HG02759 (cell line): ENCODE measurements at regions not wholly inside any gene's neighbourhood (a gene's known extent, or its start where the extent isn't known, plus 50 kb on each side); places are given as distances from the start of the nearest gene placed in this dataset.
"Not testable (repeated sequence)": the region's sequence is repeated elsewhere in the genome, so short reads cannot be mapped to it uniquely, and the experiment has no call there.

Experiments
- ATAC-seq: cut with Tn5 transposase; IDR thresholded peaks from one replicate; pipeline ENCODE4 v1.9.1; 2021; ENCODE audit warnings: mild to moderate bottlenecking, moderate library complexity; ENCODE audit not compliant: unreplicated experiment

DNA sequence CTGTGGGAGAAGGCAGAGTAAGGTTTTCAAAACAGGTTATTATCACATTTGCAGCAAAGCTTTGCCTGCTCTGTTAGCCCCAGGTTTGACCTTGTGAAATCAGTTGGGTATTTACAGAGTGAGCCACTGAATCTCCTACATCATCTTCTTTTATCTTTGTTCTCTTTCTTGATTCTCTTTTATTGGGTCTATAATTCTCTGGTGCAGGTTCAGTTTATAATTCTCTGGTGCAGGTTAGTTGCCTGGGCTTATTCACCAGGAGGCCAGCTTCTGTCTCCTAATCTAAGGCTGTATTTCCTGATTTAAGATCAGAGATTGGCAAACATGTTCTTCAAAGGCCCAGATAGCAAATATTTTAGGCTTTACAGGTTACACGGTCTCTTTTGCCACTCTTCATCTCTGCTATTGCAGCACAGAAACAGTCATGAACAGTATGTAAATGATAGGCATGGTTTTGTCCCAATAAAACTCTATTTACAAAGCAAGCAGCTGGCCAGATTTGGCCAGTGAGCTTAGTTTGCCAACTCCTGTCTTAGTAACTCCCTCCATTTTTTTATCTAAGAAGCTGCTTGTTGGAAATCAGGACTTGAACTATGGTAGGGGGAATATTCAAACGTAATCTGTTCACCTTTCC, 205.0 kb upstream of the RIMS1 start:
- ATAC-seq, result no peak

GRCh38 chr6:71686021-71686677, 200.2 kb upstream of the RIMS1 start:
- not testable (repeated sequence) for ATAC-seq

- no peak for ATAC-seq
Observed at GRCh38 chr6:71698702-71699101, 187.6 kb upstream of the RIMS1 start.

DNA sequence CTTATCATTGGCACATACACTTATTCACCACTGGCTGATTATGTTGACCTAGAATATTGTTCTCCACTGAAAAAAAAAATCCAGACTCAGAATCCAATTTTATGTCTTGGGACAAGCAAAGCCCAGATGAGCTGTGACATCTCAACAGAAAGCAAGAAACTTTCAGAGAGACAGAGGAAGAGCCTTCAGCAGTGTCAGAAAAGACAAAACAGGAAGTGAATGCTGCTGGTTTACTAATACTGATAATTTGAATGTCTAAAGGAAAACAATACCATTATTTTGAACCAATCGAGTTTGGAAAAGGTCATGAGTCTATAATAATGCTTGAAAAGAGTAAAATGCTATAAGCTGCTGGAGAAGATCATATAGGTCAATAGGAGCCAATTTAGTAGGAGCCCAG, 179.8 kb upstream of the RIMS1 start:
- no peak for ATAC-seq

GRCh38 chr6:71707059-71707458, 179.3 kb upstream of the RIMS1 start:
- no peak for ATAC-seq

- ATAC-seq, result no peak
Observed at GRCh38 chr6:71720705-71721104, 165.6 kb upstream of the RIMS1 start.

- ATAC-seq, result no peak
Observed at GRCh38 chr6:71721642-71722041, 164.7 kb upstream of the RIMS1 start.

DNA sequence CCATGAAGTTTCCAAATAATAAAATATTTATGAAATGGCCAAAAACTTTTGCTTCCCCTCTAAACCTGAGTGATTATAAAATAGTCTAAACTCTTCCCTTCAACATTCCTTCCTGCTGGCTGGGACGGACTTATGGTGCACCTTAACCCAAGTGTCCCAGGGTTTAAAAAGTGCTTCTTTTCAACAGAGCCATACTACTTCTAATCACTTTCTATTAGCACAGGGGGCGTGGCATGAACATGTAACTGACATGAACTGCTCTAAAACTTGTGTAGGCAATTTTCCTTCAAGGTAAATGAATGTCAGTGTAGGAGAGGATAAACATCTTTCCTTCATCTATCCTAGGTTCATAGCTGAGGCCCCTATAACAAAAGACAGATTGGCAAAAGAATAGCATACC, 163.6 kb upstream of the RIMS1 start:
- no peak for ATAC-seq

DNA sequence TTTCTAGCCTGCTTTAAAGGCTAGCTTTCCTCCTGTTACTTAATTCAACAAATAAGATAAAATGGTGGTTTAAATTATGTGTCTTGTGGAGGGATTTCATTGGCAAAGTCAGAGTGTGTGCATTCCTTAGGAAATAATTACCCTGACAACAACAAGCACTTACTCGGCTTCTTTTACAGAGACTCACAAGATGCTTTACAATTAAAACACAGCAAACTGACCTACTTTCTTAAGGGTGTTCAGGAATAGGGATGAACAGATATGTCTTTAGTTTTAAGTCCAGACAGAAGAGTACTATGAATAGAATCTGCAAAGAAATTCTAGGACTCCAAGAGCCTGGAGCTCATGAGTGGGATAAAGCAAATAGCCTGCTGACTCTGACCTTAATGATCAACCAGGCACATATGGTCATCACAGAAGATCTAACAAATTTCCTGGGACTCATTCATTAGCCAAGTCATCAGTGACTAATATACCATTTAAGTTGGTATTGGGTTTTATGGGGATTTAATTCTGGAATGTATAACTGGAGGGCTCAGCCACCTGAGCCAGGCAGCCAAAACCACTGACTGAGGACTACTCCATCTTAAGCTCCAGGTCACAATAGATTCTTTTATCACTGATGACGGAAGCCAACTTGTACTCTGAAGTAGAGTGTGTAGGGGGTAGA, 161.8 kb upstream of the RIMS1 start:
- no peak for ATAC-seq

- ATAC-seq, result no peak
Observed at GRCh38 chr6:71725126-71725470, 161.3 kb upstream of the RIMS1 start.

DNA sequence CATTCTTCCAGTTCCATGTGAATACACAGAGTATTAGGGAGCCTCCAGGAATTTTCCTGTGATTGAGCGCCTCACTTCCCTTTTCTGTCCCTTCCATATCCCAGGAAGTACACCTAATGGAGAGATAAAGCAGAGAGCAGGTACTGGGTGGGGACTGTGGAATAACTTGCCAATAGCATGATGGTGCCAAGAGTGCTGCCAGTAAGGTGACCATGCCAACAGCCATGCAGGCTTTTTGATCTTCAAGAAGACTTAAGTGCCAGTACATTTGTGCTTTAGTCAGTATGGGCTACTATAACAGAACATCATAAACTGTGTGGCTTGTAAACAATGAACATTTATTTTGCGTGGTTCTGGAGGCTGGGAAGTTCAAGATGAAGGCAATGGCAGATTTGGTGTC, 160.2 kb upstream of the RIMS1 start:
- no peak for ATAC-seq

- ATAC-seq, result peak; percentile 92
Observed at GRCh38 chr6:71727632-71728294, 158.6 kb upstream of the RIMS1 start.

- ATAC-seq, result no peak
Observed at GRCh38 chr6:71730284-71730683, 156.1 kb upstream of the RIMS1 start.

- no peak for ATAC-seq
Observed at GRCh38 chr6:71733970-71734899, 152.1 kb upstream of the RIMS1 start.

- peak; percentile 58 for ATAC-seq
Observed at GRCh38 chr6:71737953-71738352, 148.4 kb upstream of the RIMS1 start.

DNA sequence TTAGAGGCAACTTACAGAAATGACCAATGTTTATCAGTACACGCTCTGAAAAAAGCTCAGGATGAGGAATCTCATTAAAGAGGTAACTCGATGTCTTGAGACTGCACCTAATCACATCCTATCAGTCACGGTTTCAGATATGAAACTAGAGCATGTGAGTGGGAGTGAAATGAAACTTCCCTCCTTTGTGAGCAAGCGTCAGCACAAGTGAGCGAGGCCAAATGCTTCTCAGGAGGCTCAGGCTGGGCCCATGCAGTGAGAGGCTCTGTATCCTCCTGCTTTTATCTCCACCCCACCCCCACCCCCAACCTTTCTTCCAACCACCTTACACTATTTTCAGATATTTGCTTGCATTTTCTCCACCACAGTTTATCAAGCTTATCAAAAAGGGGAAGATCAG, 140.8 kb upstream of the RIMS1 start:
- peak; percentile 71 for ATAC-seq

DNA sequence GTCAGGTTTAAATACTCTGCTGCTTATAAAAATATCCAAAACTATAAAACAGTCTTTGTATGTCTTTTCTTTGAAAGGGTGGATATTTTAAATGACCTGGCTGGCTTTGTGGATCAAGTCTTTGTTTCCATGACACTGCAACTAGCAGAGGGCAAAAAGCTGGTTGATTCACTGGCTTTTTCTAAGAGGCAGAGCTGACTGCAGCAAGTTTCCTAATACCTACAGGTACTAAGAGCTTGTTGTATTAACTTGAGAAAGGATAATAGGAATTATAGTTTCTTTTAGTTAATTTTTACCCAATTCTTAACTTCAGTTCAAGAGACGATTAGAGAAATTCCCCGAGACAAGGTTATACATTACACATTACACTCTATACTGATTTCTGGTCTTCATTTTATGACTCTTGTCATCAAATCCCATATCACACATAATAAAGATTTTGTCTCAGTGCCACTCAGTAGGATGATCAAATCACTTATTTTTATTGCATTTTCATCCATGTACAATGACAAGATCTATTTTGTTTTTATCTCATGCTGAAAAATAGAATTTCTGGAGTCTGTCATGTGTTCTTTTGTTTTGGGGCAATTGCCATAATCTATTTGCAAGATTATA, 120.1 kb upstream of the RIMS1 start:
- ATAC-seq, result no peak

GRCh38 chr6:71766796-71767195, 119.6 kb upstream of the RIMS1 start:
- ATAC-seq, result no peak

GRCh38 chr6:71768356-71768755, 118.0 kb upstream of the RIMS1 start:
- ATAC-seq, result no peak

- ATAC-seq, result no peak
Observed at GRCh38 chr6:71808865-71809264, 77.5 kb upstream of the RIMS1 start.
